ENCODE measurements at regions not wholly inside any gene's neighbourhood (a gene's known extent, or its start where the extent isn't known, plus 50 kb on each side); places are given as distances from the start of the nearest gene placed in this dataset.

GRCh38 chr6:95071464-95071863 is 505.9 kb upstream of the MANEA start:
- Histone ChIP-seq H3K36me3 (no peaks in the 10 kb centered on the region), H3K4me1 (no peaks in the 10 kb centered on the region), H3K4me3 (no peak overlapping the region), H3K27ac (no peak overlapping the region), H3K27me3 (ENCODE audit: low read depth) (no peaks in the 10 kb centered on the region), H3K9me3 (no peaks in the 10 kb centered on the region)
- TF ChIP-seq CTCF (IDR thresholded peaks at IDR 0.05), result no peak
- ATAC-seq (no peak), DNase-seq (no peak)
- intact Hi-C loops (cut with DNase I), result no loop called here

GRCh38 chr6:95078457-95078856 is 498.9 kb upstream of the MANEA start:
- no peak for TF ChIP-seq CTCF (IDR thresholded peaks at IDR 0.05)
- DNase-seq (no peak), ATAC-seq (no peak)
- Histone ChIP-seq H3K36me3 (no peaks in the 10 kb centered on the region), H3K9me3 (no peaks in the 10 kb centered on the region), H3K27me3 (ENCODE audit: low read depth) (no peaks in the 10 kb centered on the region), H3K27ac (no peak overlapping the region), H3K4me1 (no peaks in the 10 kb centered on the region), H3K4me3 (no peak overlapping the region)
- intact Hi-C loops (cut with DNase I), result no loop called here

GRCh38 chr6:95081231-95081630 is 496.1 kb upstream of the MANEA start:
- H3K4me3 ChIP-seq, result no peak overlapping the region
- DNase-seq (no peak), ATAC-seq (no peak)
- H3K36me3 ChIP-seq, result no peaks in the 10 kb centered on the region
- intact Hi-C loops (cut with DNase I), result no loop called here
- no peaks in the 10 kb centered on the region for H3K27me3 ChIP-seq (ENCODE audit: low read depth)
- no peaks in the 10 kb centered on the region for H3K9me3 ChIP-seq
- no peak for TF ChIP-seq CTCF (IDR thresholded peaks at IDR 0.05)
- no peaks in the 10 kb centered on the region for H3K4me1 ChIP-seq
- no peak overlapping the region for H3K27ac ChIP-seq

DNA sequence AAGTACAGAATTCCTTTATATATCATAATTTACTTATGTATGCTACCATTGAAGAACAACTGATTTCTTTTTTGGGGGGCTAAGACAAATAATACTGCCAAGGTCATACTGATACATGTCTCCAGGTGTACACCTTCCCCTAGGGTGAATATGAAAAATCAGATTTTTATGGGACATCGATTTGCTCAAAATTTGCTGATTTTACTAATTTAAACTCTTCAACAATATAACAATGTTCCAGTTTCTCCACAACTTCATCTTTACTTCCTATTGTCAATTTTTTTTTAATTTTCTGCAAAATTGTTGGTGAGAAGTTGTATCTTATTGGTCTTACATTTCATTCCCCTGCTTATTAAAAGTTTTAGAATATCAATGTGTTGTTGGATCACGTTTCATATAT is 495.4 kb upstream of the MANEA start:
- DNase-seq (no peak), ATAC-seq (no peak)
- H3K4me1 ChIP-seq, result no peaks in the 10 kb centered on the region
- H3K9me3 ChIP-seq, result no peaks in the 10 kb centered on the region
- no peaks in the 10 kb centered on the region for H3K27me3 ChIP-seq (ENCODE audit: low read depth)
- intact Hi-C loops (cut with DNase I), result no loop called here
- H3K36me3 ChIP-seq, result no peaks in the 10 kb centered on the region
- no peak overlapping the region for H3K4me3 ChIP-seq
- no peak for TF ChIP-seq CTCF (IDR thresholded peaks at IDR 0.05)
- H3K27ac ChIP-seq, result no peak overlapping the region

DNA sequence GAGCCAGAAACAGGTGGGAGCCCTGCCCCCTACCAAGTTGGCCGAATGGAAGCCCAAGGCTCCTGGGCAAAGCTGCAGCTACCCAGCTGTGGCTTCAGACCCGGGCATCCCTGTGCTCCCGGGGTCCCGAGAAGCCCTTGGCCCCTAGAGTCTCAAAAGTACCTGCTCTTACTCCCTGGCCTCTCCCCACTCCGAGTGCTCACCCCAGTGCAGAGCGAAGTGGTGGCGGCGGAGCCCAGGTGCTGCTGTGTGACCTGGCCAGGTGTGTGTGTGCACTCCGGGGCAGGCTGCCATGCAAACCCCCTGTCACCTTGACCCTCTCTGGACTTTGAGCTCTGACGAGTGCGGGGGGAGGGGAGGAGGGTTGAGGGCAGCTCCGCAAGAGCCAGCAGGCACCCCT is 493.8 kb upstream of the MANEA start:
- H3K36me3 ChIP-seq, result no peaks in the 10 kb centered on the region
- DNase-seq (no peak), ATAC-seq (peak in 1 of 2 donors; percentile 38)
- no peaks in the 10 kb centered on the region for H3K4me1 ChIP-seq
- H3K9me3 ChIP-seq, result no peaks in the 10 kb centered on the region
- TF ChIP-seq CTCF (IDR thresholded peaks at IDR 0.05), result no peak
- intact Hi-C loops (cut with DNase I), result no loop called here
- H3K27me3 ChIP-seq (ENCODE audit: low read depth), result no peaks in the 10 kb centered on the region
- H3K27ac ChIP-seq, result no peak overlapping the region
- H3K4me3 ChIP-seq, result no peak overlapping the region

DNA sequence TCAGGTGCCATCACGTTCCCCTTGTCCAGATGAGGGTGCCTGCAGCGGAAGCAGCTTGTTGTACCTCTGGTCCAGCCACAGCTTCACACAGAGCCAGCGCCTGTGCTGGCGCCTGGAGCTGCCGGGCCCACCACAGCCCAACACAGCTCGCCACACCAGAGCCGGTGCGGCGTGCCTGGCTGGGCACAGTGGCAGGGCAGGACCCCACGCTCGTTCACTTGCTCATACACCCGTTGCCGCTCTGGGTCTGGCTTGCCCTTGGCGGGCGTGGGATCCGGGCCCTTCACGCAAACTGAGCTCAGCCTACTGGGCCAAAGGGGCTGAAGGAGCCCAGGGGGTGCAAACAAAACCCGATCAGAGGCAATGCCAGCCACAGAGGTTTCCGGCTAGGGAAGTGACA is 492.5 kb upstream of the MANEA start:
- no peak for TF ChIP-seq CTCF (IDR thresholded peaks at IDR 0.05)
- peak; percentile 36 to 43 for ATAC-seq
- Histone ChIP-seq H3K27me3 (ENCODE audit: low read depth) (no peaks in the 10 kb centered on the region), H3K27ac (no peak overlapping the region), H3K4me1 (no peaks in the 10 kb centered on the region), H3K4me3 (no peak overlapping the region), H3K36me3 (no peaks in the 10 kb centered on the region), H3K9me3 (no peaks in the 10 kb centered on the region)
- intact Hi-C loops (cut with DNase I), result no loop called here
- DNase-seq, result no peak
